A549 (cell line): ENCODE measurements at regions not wholly inside any gene's neighbourhood (a gene's known extent, or its start where the extent isn't known, plus 50 kb on each side); places are given as distances from the start of the nearest gene placed in this dataset.

Experiments
- ATAC-seq, 2 experiments: fragments of 200-7000 bp in 1 of 2; fragments of >200 bp in 1 of 2; cut with Nextera tagmentation in 1 of 2; cut with Tn5 transposase in 1 of 2; 3 replicates each; pipeline versions ENCODE4 v1.8.0 to v1.9.1; 2018 to 2020; ENCODE audit warnings: mild to moderate bottlenecking in 1 of 2, moderate library complexity in 1 of 2
- CTCF ChIA-PET: fragments of 300-600 bp; sonication (Branson Sonifier 250); formaldehyde crosslinking; extraction: SDS; loops from one replicate; lab custom pipeline; 2021; ENCODE audit warnings: antibody characterized with exemption, inconsistent platforms; lab: Yijun Ruan, JAX
- POLR2A ChIA-PET: fragments of 350-600 bp; formaldehyde crosslinking; extraction: SDS; loops from one replicate; lab custom pipeline; 2021; ENCODE audit warnings: antibody characterized with exemption, inconsistent platforms; lab: Yijun Ruan, JAX
- DNase-seq, 2 experiments: peaks; one replicate each; pipeline versions ENCODE4 v3.0.0 to v3.0.0-alpha.2; 2011 to 2016; ENCODE audit warnings: low read depth in 1 of 2, low spot score in 1 of 2
- FAIRE-seq: peaks from 2 replicates; lab custom pipeline; 2011; peaks lifted over from hg19 to GRCh38; lab: Jason Lieb, UNC
- H3K27ac ChIP-seq, 2 experiments: fragments of >200 bp; sonication (Bioruptor Twin); formaldehyde crosslinking; 3 replicates each; pipeline ENCODE4 v1.5.1; 2016 to 2017
- H3K4me1 ChIP-seq: fragments of >200 bp; sonication (Bioruptor Twin); formaldehyde crosslinking; 3 replicates; pipeline ENCODE4 v1.6.1; 2016
- H3K4me2 ChIP-seq: fragments of >200 bp; sonication (Bioruptor Twin); formaldehyde crosslinking; 3 replicates; pipeline ENCODE4 v1.6.1; 2016
- H3K4me3 ChIP-seq: fragments of >200 bp; sonication (Bioruptor Twin); formaldehyde crosslinking; 3 replicates; pipeline ENCODE4 v1.5.1; 2016
- H3K9me3 ChIP-seq: fragments of >200 bp; sonication (Bioruptor Twin); formaldehyde crosslinking; 3 replicates; pipeline ENCODE4 v1.6.1; 2016
- BHLHE40 ChIP-seq: IDR thresholded peaks from 2 replicates; pipeline ENCODE4 v1.6.1; 2012; ENCODE audit warnings: low read depth, low read length, inconsistent platforms
- CBX2 ChIP-seq: fragments of 200-600 bp; sonication (generic); IDR thresholded peaks from 2 replicates; pipeline ENCODE4 v1.6.1; 2016; ENCODE audit warnings: low read depth, mild to moderate bottlenecking, borderline replicate concordance
- EHMT2 ChIP-seq: fragments of 200-600 bp; sonication (generic); IDR thresholded peaks from 2 replicates; pipeline ENCODE4 v1.6.1; 2016; ENCODE audit warnings: antibody characterized with exemption, low read depth, mild to moderate bottlenecking, moderate library complexity
- FOSL2 ChIP-seq, 2 experiments: fragments of 450-650 bp in 1 of 2; fragments of >200 bp in 1 of 2; sonication (Bioruptor Twin) in 1 of 2; formaldehyde crosslinking; IDR thresholded peaks; 2 replicates each; pipeline versions ENCODE4 v1.5.0 to v1.6.1; 2016 to 2020; ENCODE audit warnings: mild to moderate bottlenecking in 1 of 2, moderate library complexity in 1 of 2
- FOXS1 ChIP-seq: fragments of 250-450 bp; sonication (Bioruptor Pico); IDR thresholded peaks from 2 replicates; pipeline ENCODE4 v1.5.0; 2020; ENCODE audit warnings: mild to moderate bottlenecking, moderate library complexity
- GATA3 ChIP-seq: IDR thresholded peaks from 2 replicates; pipeline ENCODE4 v1.6.1; 2012; ENCODE audit warnings: borderline replicate concordance
- HDAC2 ChIP-seq: fragments of 200-600 bp; sonication (generic); IDR thresholded peaks from 2 replicates; pipeline ENCODE4 v1.6.1; 2016
- HES2 ChIP-seq: fragments of >200 bp; sonication (Bioruptor Twin); formaldehyde crosslinking; IDR thresholded peaks from 2 replicates; pipeline ENCODE4 v1.6.1; 2016
- KDM1A ChIP-seq: fragments of 200-600 bp; sonication (generic); IDR thresholded peaks from 2 replicates; pipeline ENCODE4 v1.6.1; 2016; ENCODE audit warnings: low read depth, mild to moderate bottlenecking
- KDM5A ChIP-seq: fragments of 200-600 bp; sonication (generic); IDR thresholded peaks from 2 replicates; pipeline ENCODE4 v1.6.1; 2016; ENCODE audit warnings: antibody characterized with exemption, mild to moderate bottlenecking
- MAFK ChIP-seq: fragments of 450-650 bp; IDR thresholded peaks from 2 replicates; pipeline ENCODE4 v1.6.1; 2014; ENCODE audit not compliant: partially characterized antibody
- PBX3 ChIP-seq: IDR thresholded peaks from 2 replicates; pipeline ENCODE4 v1.6.1; 2012
- PHF8 ChIP-seq: fragments of 200-600 bp; sonication (generic); IDR thresholded peaks from 2 replicates; pipeline ENCODE4 v1.6.1; 2016; ENCODE audit warnings: low read depth, mild to moderate bottlenecking, antibody characterized with exemption, moderate library complexity, borderline replicate concordance
- POLR2A ChIP-seq: IDR thresholded peaks from 2 replicates; pipeline ENCODE4 v1.6.1; 2012; ENCODE audit warnings: mild to moderate bottlenecking, low read length
- POLR2AphosphoS2 ChIP-seq: conservative IDR thresholded peaks from 2 replicates; pipeline ENCODE4 v1.6.1; 2012; ENCODE audit warnings: low read length, improper control_type of control experiment, inconsistent platforms
- REST ChIP-seq: fragments of 200-600 bp; sonication (generic); IDR thresholded peaks from 2 replicates; pipeline ENCODE4 v1.6.1; 2016; ENCODE audit warnings: antibody characterized with exemption, mild to moderate bottlenecking, moderate library complexity
- RFX5 ChIP-seq: fragments of 450-650 bp; IDR thresholded peaks from 2 replicates; pipeline ENCODE4 v1.7.1; 2014; ENCODE audit warnings: antibody characterized with exemption, mild to moderate bottlenecking, moderate library complexity
- RNF2 ChIP-seq: fragments of 200-600 bp; sonication (generic); IDR thresholded peaks from 2 replicates; pipeline ENCODE4 v1.6.1; 2016; ENCODE audit warnings: low read depth, mild to moderate bottlenecking, antibody characterized with exemption, moderate library complexity, borderline replicate concordance
- SREBF2 ChIP-seq: fragments of 450-650 bp; IDR thresholded peaks from 2 replicates; pipeline ENCODE4 v1.6.1; 2014; ENCODE audit warnings: mild to moderate bottlenecking, moderate library complexity
- TP53 ChIP-seq: fragments of 250-450 bp; sonication (Bioruptor Pico); IDR thresholded peaks from 2 replicates; pipeline ENCODE4 v1.5.0; 2021; ENCODE audit warnings: mild to moderate bottlenecking, moderate library complexity
- WGBS: methylation state at CpG from one replicate; pipeline ENCODE4 v1.1.6; 2017; ENCODE audit errors: missing lambda C conversion rate; 5-methylcytosine and 5-hydroxymethylcytosine counted together

- ChIA-PET POLR2A (no interaction called here), CTCF (no interaction called here)
- DNase-seq (no peak), FAIRE-seq (no peak), ATAC-seq (no peak)
- H3K4me2 ChIP-seq = no peak overlapping the region
- no peak overlapping the region for H3K27ac ChIP-seq
- WGBS = 20% methylated on average over 4 of the region's 4 CpGs
- no peaks in the 10 kb centered on the region for H3K9me3 ChIP-seq
- TF ChIP-seq RFX5 (no peak), CBX2 (no peak), HDAC2 (no peak), EHMT2 (no peak), REST (no peak), FOSL2 (IDR thresholded peaks at IDR 0.05) (no peak), FOSL2 (CRISPR knock-in tag; IDR thresholded peaks at IDR 0.05) (no peak), HES2 (no peak), KDM5A (no peak), FOXS1 (no peak), TP53 (CRISPR knock-in tag) (no peak), MAFK (no peak), SREBF2 (no peak), POLR2AphosphoS2 (no peak)
- H3K4me3 ChIP-seq = no peak overlapping the region
- no peaks in the 10 kb centered on the region for H3K4me1 ChIP-seq
These were observed 670.1 kb upstream of the TMEM132C start for GRCh38 chr12:127596891-127597290.

- CTCF ChIA-PET = interaction anchor here (0.5 kb wide), 1 partner anchor 1929 kb away, joined by 4 read pairs; no protein-coding TSS in a partner anchor
- Histone ChIP-seq H3K4me2 (no peak overlapping the region), H3K4me3 (no peak overlapping the region), H3K27ac (no peak overlapping the region), H3K4me1 (no peaks in the 10 kb centered on the region), H3K9me3 (no peaks in the 10 kb centered on the region)
- FAIRE-seq = no peak
- WGBS = 37% methylated on average over 7 of the region's 7 CpGs
- no peak for ATAC-seq
- DNase-seq = no peak
- POLR2A ChIA-PET = no interaction called here
- no peak for TF ChIP-seq BHLHE40
These were observed 667.5 kb upstream of the TMEM132C start for GRCh38 chr12:127599436-127599835.

- 14% methylated on average over 3 of the region's 3 CpGs for WGBS
- no peaks in the 10 kb centered on the region for H3K4me1 ChIP-seq
- H3K9me3 ChIP-seq = no peaks in the 10 kb centered on the region
- no peak overlapping the region for H3K27ac ChIP-seq
- TF ChIP-seq POLR2A (no peak), KDM1A (no peak), GATA3 (no peak), RNF2 (no peak), PBX3 (no peak), EHMT2 (no peak), FOXS1 (no peak), PHF8 (no peak)
- DNase-seq (no peak), FAIRE-seq (no peak), ATAC-seq (no peak)
- no peak overlapping the region for H3K4me3 ChIP-seq
- no peak overlapping the region for H3K4me2 ChIP-seq
- ChIA-PET POLR2A (no interaction called here), CTCF (no interaction called here)
These were observed 666.8 kb upstream of the TMEM132C start for GRCh38 chr12:127600211-127600610.
